Activated T-cell treated with anti-CD3 and anti-CD28 coated beads for 4 hours (primary cell): ENCODE measurements at regions not wholly inside any gene's neighbourhood (a gene's known extent, or its start where the extent isn't known, plus 50 kb on each side); places are given as distances from the start of the nearest gene placed in this dataset.

ENCODE experiments used
- DNase-seq: peaks from one replicate; pipeline ENCODE4 v3.0.0-alpha.2; 2020

DNA sequence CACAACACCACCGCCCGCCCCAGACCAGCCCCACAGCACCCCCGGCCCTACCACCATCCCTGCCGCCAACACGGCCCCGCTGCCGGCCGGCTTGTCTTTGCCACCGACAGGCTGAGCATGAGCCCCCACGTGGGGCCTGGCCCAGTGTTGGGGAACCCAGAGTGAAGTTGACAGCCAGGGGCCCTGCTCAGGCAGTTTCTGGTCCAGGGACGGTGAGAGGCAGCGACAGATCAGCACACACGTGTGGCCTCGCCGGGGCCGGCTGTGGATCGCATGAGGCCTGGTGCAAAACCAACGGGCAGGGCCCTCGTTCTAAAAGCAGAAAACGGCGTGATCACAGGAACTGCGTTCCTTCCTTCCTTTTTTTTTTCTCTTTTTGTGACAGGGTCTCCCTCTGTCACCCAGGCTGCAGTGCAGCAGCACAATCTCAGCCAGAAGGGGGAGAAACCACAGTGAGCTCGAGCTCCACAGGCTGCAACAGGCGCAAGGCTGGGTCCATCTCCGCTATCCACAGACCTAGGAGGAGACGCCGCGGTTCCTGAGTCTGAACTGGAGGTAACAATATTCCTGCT is 50.5 kb upstream of the FBRSL1 start:
- DNase-seq = no peak

GRCh38 chr12:132438726-132439125 is 51.2 kb upstream of the FBRSL1 start:
- no peak for DNase-seq

GRCh38 chr12:132437943-132438700 is 51.8 kb upstream of the FBRSL1 start:
- no peak for DNase-seq

GRCh38 chr12:132437252-132437932 is 52.6 kb upstream of the FBRSL1 start:
- DNase-seq = no peak

- no peak for DNase-seq
Measured at GRCh38 chr12:132436791-132437251, 53.1 kb upstream of the FBRSL1 start.

GRCh38 chr12:132435486-132436187 is 54.3 kb upstream of the FBRSL1 start:
- DNase-seq = no peak

GRCh38 chr12:132433641-132434395 is 56.1 kb upstream of the FBRSL1 start:
- no peak for DNase-seq

GRCh38 chr12:132432721-132433577 is 57.0 kb upstream of the FBRSL1 start:
- no peak for DNase-seq

- DNase-seq = no peak
Measured at GRCh38 chr12:132432126-132432705, 57.7 kb upstream of the FBRSL1 start.

GRCh38 chr12:132430838-132431774 is 58.8 kb upstream of the FBRSL1 start:
- DNase-seq = no peak

DNA sequence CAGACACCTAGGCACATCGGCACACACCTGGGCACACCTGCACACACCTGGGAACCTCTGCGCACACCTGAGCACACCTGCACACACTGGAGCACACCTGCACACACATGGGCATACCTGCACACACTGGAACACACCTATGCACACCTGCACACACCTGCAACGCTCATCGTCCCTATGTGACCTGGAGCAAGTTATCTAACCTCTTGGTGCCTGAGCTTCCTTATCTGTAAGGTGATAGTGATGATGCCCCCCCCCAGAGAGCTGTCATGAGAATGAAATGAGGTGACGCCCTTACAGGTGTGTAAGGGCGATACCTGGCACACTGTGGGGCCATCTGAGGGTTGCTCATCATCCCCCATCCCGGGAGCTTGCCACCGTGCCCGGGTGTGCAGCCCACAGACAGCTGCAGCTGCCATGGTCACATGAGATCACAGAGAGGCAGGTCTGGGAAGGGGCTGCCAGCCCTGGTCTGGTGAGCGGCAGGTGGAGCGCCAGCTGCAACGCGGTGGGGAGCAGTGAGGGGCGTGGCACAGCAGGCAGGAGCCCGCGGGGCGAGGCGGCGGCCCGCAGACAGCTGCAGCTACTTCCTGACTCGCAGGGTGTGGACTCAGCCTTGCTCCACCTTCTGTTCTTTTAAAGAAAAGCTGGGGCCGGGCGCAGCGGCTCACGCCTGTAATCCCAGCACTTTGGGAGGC is 59.9 kb upstream of the FBRSL1 start:
- peak; percentile 14 for DNase-seq

DNA sequence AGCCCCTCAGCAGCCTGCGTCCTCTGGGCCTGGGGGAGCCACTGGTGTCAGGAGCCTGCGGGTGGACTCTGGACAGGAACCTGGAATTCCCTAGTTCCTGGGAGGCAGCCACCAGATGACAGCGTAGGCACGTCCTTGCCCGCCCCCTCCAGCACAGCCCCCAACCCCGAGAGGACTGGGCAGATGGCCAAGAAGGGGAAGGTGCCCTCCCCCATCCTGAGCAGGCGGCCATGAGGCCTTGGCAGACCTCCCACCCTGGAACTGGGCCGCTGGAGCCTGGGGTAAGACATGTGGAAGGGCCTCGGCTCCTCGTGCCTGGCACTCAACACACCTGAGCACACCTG is 60.4 kb upstream of the FBRSL1 start:
- DNase-seq = no peak

GRCh38 chr12:132428936-132429601 is 60.9 kb upstream of the FBRSL1 start:
- no peak for DNase-seq

GRCh38 chr12:132427999-132428935 is 61.7 kb upstream of the FBRSL1 start:
- no peak for DNase-seq

GRCh38 chr12:132427174-132427768 is 62.7 kb upstream of the FBRSL1 start:
- DNase-seq = no peak

DNA sequence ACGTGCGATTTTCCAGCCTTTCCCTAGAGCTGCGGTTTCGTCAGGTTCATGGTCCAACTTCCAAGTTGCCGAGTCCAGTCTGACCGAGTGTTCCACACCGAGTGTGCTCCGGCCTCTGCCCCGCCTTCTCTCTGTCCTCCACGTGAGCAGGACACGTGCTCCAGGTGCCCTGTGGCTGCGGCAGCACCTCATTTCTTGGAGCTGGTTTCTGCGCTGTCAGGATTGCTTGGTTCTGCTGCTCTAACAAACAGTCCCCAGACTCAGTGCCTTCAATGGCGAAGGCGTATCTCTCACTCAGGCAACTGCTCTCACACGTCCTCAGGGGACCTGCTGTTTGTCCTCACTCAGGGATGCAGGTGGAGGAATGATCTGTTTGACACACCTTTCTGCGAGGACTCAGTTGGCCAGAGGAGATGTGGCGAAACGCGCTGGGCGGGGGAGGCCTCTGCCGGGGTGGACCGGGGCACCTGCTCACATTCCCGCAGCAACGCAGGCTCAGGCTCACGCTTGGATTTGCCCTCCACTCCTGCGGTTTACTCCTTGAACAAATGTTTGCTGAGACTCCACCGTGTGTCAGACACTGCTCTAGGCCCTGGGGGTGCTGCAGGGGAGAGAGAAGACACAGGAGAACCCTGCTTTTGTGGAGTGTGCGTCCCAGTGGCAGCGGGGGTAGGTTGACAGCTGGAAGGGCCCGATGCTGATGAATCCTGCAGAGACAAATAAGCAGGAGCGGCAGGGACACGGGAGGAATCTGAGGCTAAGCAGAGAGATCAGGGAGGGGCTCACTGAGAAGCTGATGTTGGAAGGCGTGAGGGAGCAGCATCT is 63.4 kb upstream of the FBRSL1 start:
- no peak for DNase-seq
